Right lung (tissue), 2 donors: ENCODE measurements at regions not wholly inside any gene's neighbourhood (a gene's known extent, or its start where the extent isn't known, plus 50 kb on each side); places are given as distances from the start of the nearest gene placed in this dataset.

Experiments used
- DNase-seq, 2 donors: peaks; one replicate each; pipeline ENCODE4 v3.0.0-alpha.2; 2013

DNA sequence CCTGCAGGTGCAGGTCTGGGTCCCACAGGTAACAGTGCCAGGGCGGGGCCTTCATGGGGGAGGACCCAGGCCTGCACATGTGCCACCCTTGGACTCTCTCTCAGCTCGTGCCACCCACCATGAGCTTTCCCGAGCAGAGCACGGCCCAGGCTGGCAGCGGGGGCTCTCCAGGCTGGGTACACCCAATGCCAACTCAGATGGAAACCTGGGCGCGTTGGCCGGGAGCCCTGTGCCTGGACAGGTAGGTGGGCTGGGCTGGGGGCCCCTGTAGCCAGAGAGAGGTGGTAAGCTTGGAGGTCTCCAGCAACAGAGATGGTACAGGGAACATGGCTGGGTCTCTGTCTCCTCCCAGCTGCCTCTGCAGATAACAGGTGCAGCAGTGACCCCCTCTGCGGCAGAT is 69.9 kb upstream of the ADARB2 start:
- DNase-seq: no peak

GRCh38 chr10:1802413-1802812 is 65.1 kb upstream of the ADARB2 start:
- no peak for DNase-seq

GRCh38 chr10:1788401-1788800 is 51.1 kb upstream of the ADARB2 start:
- DNase-seq: no peak
